OCI-LY3 (cell line): ENCODE measurements at regions not wholly inside any gene's neighbourhood (a gene's known extent, or its start where the extent isn't known, plus 50 kb on each side); places are given as distances from the start of the nearest gene placed in this dataset.

Source experiments
- H2AFZ ChIP-seq: fragments of 200-600, 300-600 bp; shearing (Covaris generic); 2 replicates; pipeline ENCODE4 v1.6.0; 2014; ENCODE audit warnings: antibody characterized with exemption, low read depth, low read length
- H3K27ac ChIP-seq: fragments of 200-600, 300-600 bp; sonication (generic); 2 replicates; pipeline ENCODE4 v1.5.1; 2014; ENCODE audit warnings: mild to moderate bottlenecking, low read length, moderate library complexity, mixed read lengths
- H3K27me3 ChIP-seq: fragments of 200-600, 300-600 bp; sonication (generic); 2 replicates; pipeline ENCODE4 v1.6.1; 2014; ENCODE audit warnings: low read depth, low read length, mixed read lengths
- H3K36me3 ChIP-seq: fragments of 200-600, 300-600 bp; sonication (generic); replicated peaks from 2 replicates; pipeline ENCODE3; 2014; ENCODE audit warnings: low read depth, low read length, mixed read lengths
- H3K4me1 ChIP-seq: fragments of 300-600, 200-600 bp; sonication (generic); 2 replicates; pipeline ENCODE4 v1.6.1; 2014; ENCODE audit warnings: low read length, mixed read lengths
- H3K4me2 ChIP-seq: fragments of 200-600, 300-600 bp; sonication (generic); 2 replicates; pipeline ENCODE4 v1.6.1; 2014; ENCODE audit warnings: low read length, mixed read lengths
- H3K4me3 ChIP-seq: fragments of 300-600, 200-600 bp; sonication (generic); 2 replicates; pipeline ENCODE4 v1.5.1; 2014; ENCODE audit warnings: antibody characterized with exemption, mild to moderate bottlenecking, low read length, moderate library complexity
- H3K79me2 ChIP-seq: fragments of 300-600, 200-600 bp; shearing (Covaris generic); 2 replicates; pipeline ENCODE4 v1.6.1; 2014; ENCODE audit warnings: mild to moderate bottlenecking, low read length, mixed read lengths
- H3K9ac ChIP-seq: fragments of 300-600, 200-600 bp; shearing (Covaris generic); 2 replicates; pipeline ENCODE4 v1.6.0; 2014; ENCODE audit warnings: mild to moderate bottlenecking, low read length, moderate library complexity
- H3K9me3 ChIP-seq: fragments of 200-600, 300-600 bp; shearing (Covaris generic); 2 replicates; pipeline ENCODE4 v1.6.1; 2014; ENCODE audit warnings: low read length, mixed read lengths; ENCODE audit not compliant: insufficient read depth
- H4K20me1 ChIP-seq: fragments of 200-600, 300-600 bp; sonication (generic); 2 replicates; pipeline ENCODE4 v1.6.1; 2016; ENCODE audit warnings: low read length, mixed read lengths; ENCODE audit not compliant: insufficient read depth
- EZH2phosphoT487 ChIP-seq: fragments of 200-600 bp; shearing (Covaris generic); IDR thresholded peaks from 2 replicates; pipeline ENCODE4 v1.6.1; 2018; ENCODE audit warnings: antibody characterized with exemption, mixed run types, low read depth
- TF ChIP-seq, protein P1 (sequence below): fragments of 200-600, 300-600 bp; sonication (generic); IDR thresholded peaks from 2 replicates; pipeline ENCODE4 v1.5.1; 2014; ENCODE audit warnings: antibody characterized with exemption, low read length, low read depth

DNA sequence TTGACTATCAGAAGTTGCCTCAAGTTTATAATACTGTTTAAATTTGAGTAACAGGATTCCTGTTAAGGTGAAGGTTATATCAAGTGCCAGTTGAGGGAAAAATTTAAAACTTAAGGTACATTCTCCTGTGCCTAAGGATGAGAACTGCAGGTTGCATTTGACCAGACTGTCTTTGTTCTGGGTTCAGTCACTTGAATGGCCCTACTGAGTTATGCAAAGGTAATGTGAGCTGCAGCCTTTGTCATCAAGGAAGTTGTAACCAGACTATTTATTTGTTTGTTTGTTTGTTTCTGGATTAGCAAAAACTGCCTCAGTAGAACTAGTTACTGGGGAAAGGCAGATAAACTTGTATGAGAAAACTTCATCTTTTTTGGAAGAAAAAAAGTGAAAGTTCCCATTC lies 131.9 kb downstream of the ATOH1 start:
- H3K9ac ChIP-seq, result no peak overlapping the region
- no peaks in the 10 kb centered on the region for H4K20me1 ChIP-seq
- H3K9me3 ChIP-seq, result no peaks in the 10 kb centered on the region
- no peaks in the 10 kb centered on the region for H3K4me1 ChIP-seq
- no peak overlapping the region for H3K4me3 ChIP-seq
- no peak overlapping the region for H2AFZ ChIP-seq
- TF ChIP-seq, protein P1, sequence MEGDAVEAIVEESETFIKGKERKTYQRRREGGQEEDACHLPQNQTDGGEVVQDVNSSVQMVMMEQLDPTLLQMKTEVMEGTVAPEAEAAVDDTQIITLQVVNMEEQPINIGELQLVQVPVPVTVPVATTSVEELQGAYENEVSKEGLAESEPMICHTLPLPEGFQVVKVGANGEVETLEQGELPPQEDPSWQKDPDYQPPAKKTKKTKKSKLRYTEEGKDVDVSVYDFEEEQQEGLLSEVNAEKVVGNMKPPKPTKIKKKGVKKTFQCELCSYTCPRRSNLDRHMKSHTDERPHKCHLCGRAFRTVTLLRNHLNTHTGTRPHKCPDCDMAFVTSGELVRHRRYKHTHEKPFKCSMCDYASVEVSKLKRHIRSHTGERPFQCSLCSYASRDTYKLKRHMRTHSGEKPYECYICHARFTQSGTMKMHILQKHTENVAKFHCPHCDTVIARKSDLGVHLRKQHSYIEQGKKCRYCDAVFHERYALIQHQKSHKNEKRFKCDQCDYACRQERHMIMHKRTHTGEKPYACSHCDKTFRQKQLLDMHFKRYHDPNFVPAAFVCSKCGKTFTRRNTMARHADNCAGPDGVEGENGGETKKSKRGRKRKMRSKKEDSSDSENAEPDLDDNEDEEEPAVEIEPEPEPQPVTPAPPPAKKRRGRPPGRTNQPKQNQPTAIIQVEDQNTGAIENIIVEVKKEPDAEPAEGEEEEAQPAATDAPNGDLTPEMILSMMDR, result no peak
- no peak for TF ChIP-seq EZH2phosphoT487
- H3K4me2 ChIP-seq, result no peak overlapping the region
- no peaks in the 10 kb centered on the region for H3K36me3 ChIP-seq
- H3K27ac ChIP-seq, result no peak overlapping the region
- no peaks in the 10 kb centered on the region for H3K79me2 ChIP-seq
- H3K27me3 ChIP-seq, result no peaks in the 10 kb centered on the region

DNA sequence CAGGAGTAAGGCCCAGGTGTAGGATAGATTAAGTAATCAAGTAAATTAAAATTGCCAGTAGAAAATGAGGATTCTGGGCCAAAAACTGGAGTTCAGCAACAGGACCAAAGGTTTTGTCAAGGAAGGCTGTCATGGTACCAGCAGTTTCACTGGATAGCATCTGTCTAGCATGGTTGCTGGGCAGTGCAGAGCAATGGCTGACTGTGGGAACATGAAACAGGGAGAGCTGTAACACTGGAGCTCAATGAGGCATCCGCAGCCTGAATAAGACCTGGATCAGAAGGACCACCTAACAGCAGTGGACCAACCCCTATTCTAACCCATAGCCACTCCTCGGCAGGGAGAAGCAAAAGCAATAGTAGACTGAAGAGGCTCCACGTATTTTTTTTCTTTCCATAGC lies 132.4 kb downstream of the ATOH1 start:
- H3K9me3 ChIP-seq, result no peaks in the 10 kb centered on the region

DNA sequence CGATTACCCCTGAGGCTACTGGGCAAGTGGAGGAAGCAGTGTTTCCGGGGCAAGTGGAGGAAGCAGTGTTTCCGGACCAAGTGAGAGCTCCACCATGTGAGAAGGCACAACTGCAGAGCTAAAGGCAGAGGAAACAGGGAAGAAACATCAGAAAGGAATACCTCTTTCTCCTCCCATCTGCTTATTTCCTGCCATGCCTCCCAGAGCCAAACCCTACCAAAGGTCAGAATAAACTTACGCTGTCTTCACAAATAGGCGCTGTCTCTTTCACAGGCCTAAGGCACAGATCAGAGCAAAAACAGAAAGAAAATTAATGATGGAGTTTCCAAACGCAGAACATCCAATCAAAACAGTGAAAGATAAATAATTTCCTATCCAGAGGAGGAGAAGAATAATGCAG lies 153.0 kb downstream of the ATOH1 start:
- no peak overlapping the region for H3K4me3 ChIP-seq
- H3K9ac ChIP-seq, result no peak overlapping the region
- H3K36me3 ChIP-seq, result no peaks in the 10 kb centered on the region
- no peaks in the 10 kb centered on the region for H3K27me3 ChIP-seq
- peaks cover 30% of the 10 kb centered on the region for H3K4me1 ChIP-seq
- H3K27ac ChIP-seq, result no peak overlapping the region
- H4K20me1 ChIP-seq, result no peaks in the 10 kb centered on the region
- TF ChIP-seq, protein P1, result no peak
- TF ChIP-seq EZH2phosphoT487, result no peak
- no peak overlapping the region for H2AFZ ChIP-seq
- no peak overlapping the region for H3K4me2 ChIP-seq
- H3K79me2 ChIP-seq, result no peaks in the 10 kb centered on the region
- H3K9me3 ChIP-seq, result no peaks in the 10 kb centered on the region

More for the DNA sequence above, 132.4 kb downstream of the ATOH1 start:
- H3K36me3 ChIP-seq, result no peaks in the 10 kb centered on the region
- H3K27me3 ChIP-seq, result no peaks in the 10 kb centered on the region
- TF ChIP-seq, protein P1, result no peak
- TF ChIP-seq EZH2phosphoT487, result no peak
- H3K4me2 ChIP-seq, result no peak overlapping the region
- H2AFZ ChIP-seq, result no peak overlapping the region
- H3K27ac ChIP-seq, result no peak overlapping the region
- H4K20me1 ChIP-seq, result no peaks in the 10 kb centered on the region
- H3K9ac ChIP-seq, result no peak overlapping the region
- no peaks in the 10 kb centered on the region for H3K4me1 ChIP-seq
- H3K79me2 ChIP-seq, result no peaks in the 10 kb centered on the region
- H3K4me3 ChIP-seq, result no peak overlapping the region

DNA sequence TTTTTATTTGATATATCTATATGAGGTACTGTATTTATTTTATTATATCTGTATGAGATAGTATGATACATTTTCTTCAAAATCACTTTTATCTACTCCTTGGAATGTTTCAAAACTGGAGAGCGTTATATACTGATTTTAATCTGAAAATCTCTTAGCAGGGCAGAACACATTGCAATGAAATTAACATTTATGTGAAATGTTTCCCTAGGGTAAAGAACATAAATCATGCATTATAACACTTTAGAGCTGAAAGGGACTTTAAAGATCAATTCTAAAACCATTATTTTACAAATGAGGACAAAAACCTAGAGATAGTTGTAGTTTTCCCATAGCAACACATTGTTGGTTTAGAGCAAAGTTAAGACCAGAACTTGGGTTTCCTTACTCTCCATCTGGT lies 153.7 kb downstream of the ATOH1 start:
- H3K9me3 ChIP-seq, result no peaks in the 10 kb centered on the region
- H2AFZ ChIP-seq, result no peak overlapping the region
- no peaks in the 10 kb centered on the region for H4K20me1 ChIP-seq
- H3K9ac ChIP-seq, result no peak overlapping the region
- no peak overlapping the region; the same call in 1 of the 2 replicates for H3K4me2 ChIP-seq
- no peak overlapping the region for H3K4me3 ChIP-seq
- no peaks in the 10 kb centered on the region for H3K36me3 ChIP-seq
- no peaks in the 10 kb centered on the region for H3K27me3 ChIP-seq
- no peaks in the 10 kb centered on the region for H3K79me2 ChIP-seq
- TF ChIP-seq, protein P1, result no peak
- TF ChIP-seq EZH2phosphoT487, result no peak
- peaks cover 30% of the 10 kb centered on the region for H3K4me1 ChIP-seq
- H3K27ac ChIP-seq, result peak overlapping the region; percentile 7; the same call in 1 of the 2 replicates
